Smooth muscle cell (in vitro differentiated cells): ENCODE measurements at regions not wholly inside any gene's neighbourhood (a gene's known extent, or its start where the extent isn't known, plus 50 kb on each side); places are given as distances from the start of the nearest gene placed in this dataset.
A peak's percentile ranks its signal among the peaks of the same experiment; 100 is the strongest.

ENCODE experiments used
- DNase-seq: peaks from one replicate; lab custom pipeline; 2025; ENCODE audit not compliant: unreplicated experiment; lab: John Stamatoyannopoulos, UW
- H2AFZ ChIP-seq: fragments of 200-600 bp; sonication (generic); 2 replicates; pipeline ENCODE4 v1.6.0; 2016; ENCODE audit warnings: antibody characterized with exemption, low read depth, mild to moderate bottlenecking
- H3F3A ChIP-seq: fragments of 200-600 bp; sonication (generic); 2 replicates; pipeline ENCODE4 v1.6.0; 2017; ENCODE audit warnings: antibody characterized with exemption, low read depth
- H3K27ac ChIP-seq: fragments of 200-600 bp; sonication (generic); 2 replicates; pipeline ENCODE4 v1.5.1; 2016; ENCODE audit warnings: low read depth, mild to moderate bottlenecking
- H3K27me3 ChIP-seq: fragments of 200-600 bp; sonication (generic); 2 replicates; pipeline ENCODE4 v1.6.1; 2016; ENCODE audit warnings: low read depth, mild to moderate bottlenecking
- H3K36me3 ChIP-seq: fragments of 200-600 bp; sonication (generic); 2 replicates; pipeline ENCODE4 v1.5.1; 2016; ENCODE audit warnings: low read depth
- H3K4me1 ChIP-seq: fragments of 200-600 bp; sonication (generic); 2 replicates; pipeline ENCODE4 v1.5.1; 2016; ENCODE audit warnings: low read depth
- H3K4me2 ChIP-seq: fragments of 200-600 bp; sonication (generic); 2 replicates; pipeline ENCODE4 v1.6.0; 2016; ENCODE audit warnings: mild to moderate bottlenecking
- H3K4me3 ChIP-seq: fragments of 200-600 bp; sonication (generic); 2 replicates; pipeline ENCODE4 v1.5.1; 2016; ENCODE audit warnings: mild to moderate bottlenecking
- H3K79me2 ChIP-seq: fragments of 200-600 bp; sonication (generic); 2 replicates; pipeline ENCODE4 v1.6.0; 2016; ENCODE audit warnings: low read depth, mild to moderate bottlenecking
- H3K9ac ChIP-seq: fragments of 200-600 bp; sonication (generic); 2 replicates; pipeline ENCODE4 v1.6.0; 2016; ENCODE audit warnings: low read depth
- H3K9me3 ChIP-seq: fragments of 200-600 bp; sonication (generic); replicated peaks from 2 replicates; pipeline ENCODE4 v1.5.1; 2016; ENCODE audit warnings: low read depth
- H4K20me1 ChIP-seq: fragments of 200-600 bp; sonication (generic); 2 replicates; pipeline ENCODE4 v1.6.0; 2016; ENCODE audit warnings: low read depth
- WGBS: methylation state at CpG from one replicate; pipeline ENCODE4 v1.1.7; 2016; ENCODE audit warnings: low lambda C conversion rate; 5-methylcytosine and 5-hydroxymethylcytosine counted together
- TF ChIP-seq, protein P1 (sequence below): fragments of 200-600 bp; sonication (generic); IDR thresholded peaks from 2 replicates; pipeline ENCODE4 v1.5.1; 2017; ENCODE audit warnings: borderline replicate concordance, mild to moderate bottlenecking, antibody characterized with exemption; ENCODE audit not compliant: insufficient read depth, poor library complexity, severe bottlenecking

DNA sequence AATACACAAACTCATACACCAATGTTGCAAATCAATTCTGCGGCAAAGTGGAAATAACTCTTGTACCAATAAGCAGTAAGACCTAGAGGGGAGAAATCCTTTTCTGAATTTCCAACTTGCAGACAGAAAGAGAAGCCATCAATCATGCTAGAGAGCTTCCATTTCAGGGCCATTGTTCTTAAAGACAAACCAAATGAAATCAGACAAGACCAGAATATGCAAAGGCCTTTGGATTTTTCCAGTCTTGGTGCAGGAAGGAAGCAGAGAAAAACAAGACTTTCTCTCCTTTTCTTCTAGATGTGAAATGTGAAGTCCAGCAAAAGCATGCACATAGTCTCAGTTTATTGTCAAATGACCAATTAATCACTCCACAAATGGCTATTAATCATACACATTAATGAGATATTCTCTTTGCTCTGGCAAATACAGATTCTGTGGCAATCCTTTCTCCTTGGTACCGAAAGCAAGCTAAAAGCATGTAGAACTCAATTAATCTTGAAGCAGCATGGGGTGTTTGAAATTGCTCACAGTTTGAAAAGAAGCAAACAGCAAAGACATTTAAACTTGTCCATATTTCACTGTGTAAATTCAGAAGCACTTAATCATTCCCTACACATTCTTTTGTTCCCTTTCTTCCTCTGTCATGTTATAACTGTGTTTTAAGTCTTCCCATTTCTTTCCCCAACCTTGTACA lies 466.1 kb downstream of the GPAT3 start:
- H3K79me2 ChIP-seq, result no peaks in the 10 kb centered on the region
- H3K4me3 ChIP-seq, result no peak overlapping the region
- no peaks in the 10 kb centered on the region for H3K36me3 ChIP-seq
- no peaks in the 10 kb centered on the region for H3K4me1 ChIP-seq
- no peaks in the 10 kb centered on the region for H3K9me3 ChIP-seq
- H3F3A ChIP-seq, result no peaks in the 10 kb centered on the region
- H3K27me3 ChIP-seq, result peaks cover 5% of the 10 kb centered on the region
- no peak for DNase-seq
- no peaks in the 10 kb centered on the region for H4K20me1 ChIP-seq
- WGBS, result 92% methylated on average over 2 of the region's 2 CpGs
- TF ChIP-seq, protein P1, sequence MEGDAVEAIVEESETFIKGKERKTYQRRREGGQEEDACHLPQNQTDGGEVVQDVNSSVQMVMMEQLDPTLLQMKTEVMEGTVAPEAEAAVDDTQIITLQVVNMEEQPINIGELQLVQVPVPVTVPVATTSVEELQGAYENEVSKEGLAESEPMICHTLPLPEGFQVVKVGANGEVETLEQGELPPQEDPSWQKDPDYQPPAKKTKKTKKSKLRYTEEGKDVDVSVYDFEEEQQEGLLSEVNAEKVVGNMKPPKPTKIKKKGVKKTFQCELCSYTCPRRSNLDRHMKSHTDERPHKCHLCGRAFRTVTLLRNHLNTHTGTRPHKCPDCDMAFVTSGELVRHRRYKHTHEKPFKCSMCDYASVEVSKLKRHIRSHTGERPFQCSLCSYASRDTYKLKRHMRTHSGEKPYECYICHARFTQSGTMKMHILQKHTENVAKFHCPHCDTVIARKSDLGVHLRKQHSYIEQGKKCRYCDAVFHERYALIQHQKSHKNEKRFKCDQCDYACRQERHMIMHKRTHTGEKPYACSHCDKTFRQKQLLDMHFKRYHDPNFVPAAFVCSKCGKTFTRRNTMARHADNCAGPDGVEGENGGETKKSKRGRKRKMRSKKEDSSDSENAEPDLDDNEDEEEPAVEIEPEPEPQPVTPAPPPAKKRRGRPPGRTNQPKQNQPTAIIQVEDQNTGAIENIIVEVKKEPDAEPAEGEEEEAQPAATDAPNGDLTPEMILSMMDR, result no peak
- H2AFZ ChIP-seq, result no peak overlapping the region
- H3K4me2 ChIP-seq, result no peak overlapping the region
- H3K9ac ChIP-seq, result no peak overlapping the region
- H3K27ac ChIP-seq, result no peak overlapping the region

- Histone ChIP-seq H4K20me1 (no peaks in the 10 kb centered on the region), H3K27me3 (peaks cover 5% of the 10 kb centered on the region), H3K79me2 (no peaks in the 10 kb centered on the region), H3K9ac (no peak overlapping the region), H3K4me3 (no peak overlapping the region), H2AFZ (no peak overlapping the region), H3K36me3 (no peaks in the 10 kb centered on the region), H3K27ac (no peak overlapping the region), H3K9me3 (no peaks in the 10 kb centered on the region), H3F3A (no peaks in the 10 kb centered on the region), H3K4me1 (no peaks in the 10 kb centered on the region), H3K4me2 (no peak overlapping the region)
- 69% methylated on average over 3 of the region's 3 CpGs for WGBS
- DNase-seq, result no peak
- TF ChIP-seq, protein P1, result no peak
Observed at GRCh38 chr4:83996254-83996653, 460.3 kb downstream of the GPAT3 start.

DNA sequence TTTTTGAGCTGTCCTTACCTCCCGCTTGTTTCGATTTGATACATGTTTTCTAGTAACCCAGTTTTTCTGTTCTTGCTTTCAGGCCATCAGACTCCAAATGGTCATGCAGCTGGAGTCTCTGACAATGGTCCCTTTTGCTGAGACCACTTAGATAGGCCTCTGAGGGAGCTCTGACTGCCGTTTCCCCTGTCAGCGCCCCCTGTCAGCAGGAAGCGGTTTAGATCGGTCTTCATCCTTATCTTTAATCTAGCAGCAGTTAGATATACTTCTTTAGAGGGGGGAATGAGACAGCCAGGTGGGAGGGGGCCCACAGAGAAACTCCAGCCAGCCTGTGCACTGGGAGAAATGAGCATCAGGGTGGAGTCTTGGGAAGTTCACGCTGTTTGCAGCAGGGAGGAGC lies 457.9 kb downstream of the GPAT3 start:
- whole genome bisulfite sequencing, result 51% methylated on average over 7 of the region's 7 CpGs
- H3K36me3 ChIP-seq, result no peaks in the 10 kb centered on the region
- no peak overlapping the region for H3K4me2 ChIP-seq
- H4K20me1 ChIP-seq, result no peaks in the 10 kb centered on the region
- TF ChIP-seq, protein P1, result peak; percentile 11
- no peaks in the 10 kb centered on the region for H3K79me2 ChIP-seq
- no peaks in the 10 kb centered on the region for H3K9me3 ChIP-seq
- H3K4me3 ChIP-seq, result no peak overlapping the region
- no peak overlapping the region for H2AFZ ChIP-seq
- H3F3A ChIP-seq, result no peaks in the 10 kb centered on the region
- H3K27ac ChIP-seq, result no peak overlapping the region
- peaks cover 5% of the 10 kb centered on the region for H3K27me3 ChIP-seq
- DNase-seq, result no peak
- no peaks in the 10 kb centered on the region for H3K4me1 ChIP-seq
- H3K9ac ChIP-seq, result no peak overlapping the region

GRCh38 chr4:83989835-83990234 lies 453.9 kb downstream of the GPAT3 start:
- no peaks in the 10 kb centered on the region for H4K20me1 ChIP-seq
- WGBS, result 83% methylated on average over 7 of the region's 7 CpGs

More at GRCh38 chr4:83989835-83990234, 453.9 kb downstream of the GPAT3 start:
- Histone ChIP-seq H2AFZ (no peak overlapping the region), H3F3A (no peaks in the 10 kb centered on the region), H3K36me3 (no peaks in the 10 kb centered on the region), H3K9me3 (no peaks in the 10 kb centered on the region), H3K27me3 (no peaks in the 10 kb centered on the region), H3K4me2 (no peak overlapping the region), H3K79me2 (no peaks in the 10 kb centered on the region), H3K27ac (no peak overlapping the region), H3K9ac (no peak overlapping the region), H3K4me3 (no peak overlapping the region), H3K4me1 (no peaks in the 10 kb centered on the region)
- DNase-seq, result no peak
- TF ChIP-seq, protein P1, result no peak
